Type B pancreatic cell (in vitro differentiated cells): ENCODE measurements at regions not wholly inside any gene's neighbourhood (a gene's known extent, or its start where the extent isn't known, plus 50 kb on each side); places are given as distances from the start of the nearest gene placed in this dataset.

ENCODE experiments used
- DNase-seq: peaks from one replicate; pipeline ENCODE4 v3.0.0; 2021; ENCODE audit warnings: mixed read lengths; ENCODE audit not compliant: unreplicated experiment; ENCODE audit errors: extremely low spot score
- H3K27ac Mint-ChIP-seq: 2 replicates; pipeline ENCODE4 v1.8.0; 2021; ENCODE audit warnings: mild to moderate bottlenecking, mixed read lengths
- H3K27me3 Mint-ChIP-seq: 2 replicates; pipeline ENCODE4 v1.8.0; 2021; ENCODE audit warnings: mixed read lengths
- H3K36me3 Mint-ChIP-seq: 2 replicates; pipeline ENCODE4 v1.8.0; 2021; ENCODE audit warnings: mixed read lengths
- H3K4me1 Mint-ChIP-seq: one replicate; pipeline ENCODE4 v1.8.0; 2021; ENCODE audit warnings: mixed read lengths; ENCODE audit not compliant: unreplicated experiment
- H3K4me3 Mint-ChIP-seq: 2 replicates; pipeline ENCODE4 v1.8.0; 2021; ENCODE audit warnings: mild to moderate bottlenecking, mixed read lengths
- H3K9me3 Mint-ChIP-seq: 2 replicates; pipeline ENCODE4 v1.8.0; 2021; ENCODE audit warnings: mixed read lengths
- TF ChIP-seq, protein P1 (sequence below): fragments of 200-600 bp; sonication (generic); conservative IDR thresholded peaks from 2 replicates; pipeline ENCODE4 v1.5.0; 2021; ENCODE audit warnings: antibody characterized with exemption, mild to moderate bottlenecking

- no peaks in the 10 kb centered on the region for H3K36me3 Mint-ChIP-seq
- DNase-seq, result no peak
- H3K4me3 Mint-ChIP-seq, result no peak overlapping the region
- H3K27me3 Mint-ChIP-seq, result peaks cover 6% of the 10 kb centered on the region
- H3K4me1 Mint-ChIP-seq, result no peaks in the 10 kb centered on the region
- H3K9me3 Mint-ChIP-seq, result no peaks in the 10 kb centered on the region
- TF ChIP-seq, protein P1, sequence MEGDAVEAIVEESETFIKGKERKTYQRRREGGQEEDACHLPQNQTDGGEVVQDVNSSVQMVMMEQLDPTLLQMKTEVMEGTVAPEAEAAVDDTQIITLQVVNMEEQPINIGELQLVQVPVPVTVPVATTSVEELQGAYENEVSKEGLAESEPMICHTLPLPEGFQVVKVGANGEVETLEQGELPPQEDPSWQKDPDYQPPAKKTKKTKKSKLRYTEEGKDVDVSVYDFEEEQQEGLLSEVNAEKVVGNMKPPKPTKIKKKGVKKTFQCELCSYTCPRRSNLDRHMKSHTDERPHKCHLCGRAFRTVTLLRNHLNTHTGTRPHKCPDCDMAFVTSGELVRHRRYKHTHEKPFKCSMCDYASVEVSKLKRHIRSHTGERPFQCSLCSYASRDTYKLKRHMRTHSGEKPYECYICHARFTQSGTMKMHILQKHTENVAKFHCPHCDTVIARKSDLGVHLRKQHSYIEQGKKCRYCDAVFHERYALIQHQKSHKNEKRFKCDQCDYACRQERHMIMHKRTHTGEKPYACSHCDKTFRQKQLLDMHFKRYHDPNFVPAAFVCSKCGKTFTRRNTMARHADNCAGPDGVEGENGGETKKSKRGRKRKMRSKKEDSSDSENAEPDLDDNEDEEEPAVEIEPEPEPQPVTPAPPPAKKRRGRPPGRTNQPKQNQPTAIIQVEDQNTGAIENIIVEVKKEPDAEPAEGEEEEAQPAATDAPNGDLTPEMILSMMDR, result no peak
- no peak overlapping the region for H3K27ac Mint-ChIP-seq
Observed at GRCh38 chr16:80489173-80489572, 51.6 kb upstream of the DYNLRB2 start.

DNA sequence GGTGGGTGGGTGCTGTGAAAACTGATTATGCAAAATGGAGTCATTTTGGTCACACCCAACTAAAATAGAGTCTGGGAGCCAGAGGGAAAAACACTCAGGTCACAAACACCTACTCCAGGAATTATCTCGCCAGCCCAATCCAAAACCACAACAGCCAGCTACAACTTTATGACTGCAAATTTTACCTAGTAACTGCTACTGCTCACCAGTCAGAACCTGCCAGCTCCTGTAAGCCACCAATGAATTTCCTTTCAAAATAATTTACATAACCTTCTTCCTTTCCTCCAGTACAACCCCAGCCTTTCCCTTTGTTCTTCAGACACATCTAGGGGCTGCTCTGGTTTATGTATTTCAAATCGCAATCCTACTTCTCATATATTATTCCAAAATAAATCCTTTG is 52.6 kb upstream of the DYNLRB2 start:
- no peak for DNase-seq
- Mint-ChIP-seq H3K4me3 (no peak overlapping the region), H3K27me3 (peaks cover 6% of the 10 kb centered on the region), H3K9me3 (no peaks in the 10 kb centered on the region), H3K27ac (no peak overlapping the region), H3K36me3 (no peaks in the 10 kb centered on the region), H3K4me1 (no peaks in the 10 kb centered on the region)
- TF ChIP-seq, protein P1, result no peak

DNA sequence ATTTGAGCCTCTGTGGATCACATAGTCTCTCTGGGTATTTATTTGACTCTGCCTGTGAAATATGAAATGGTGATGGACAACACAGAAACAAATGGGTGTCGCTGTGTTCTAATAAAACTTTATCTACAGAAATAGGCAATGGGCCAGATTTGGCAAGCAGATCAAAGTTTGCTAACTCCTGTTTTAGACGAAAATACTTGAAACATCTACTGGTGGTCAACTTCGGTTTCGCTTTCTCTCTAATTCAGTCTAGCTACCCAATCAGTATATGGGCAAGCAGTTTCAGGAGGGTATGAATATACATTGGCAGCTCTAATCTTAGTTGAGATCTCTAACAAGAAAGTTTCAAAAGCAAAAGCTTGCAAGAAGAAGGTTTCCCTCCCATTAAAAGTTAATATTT is 60.1 kb upstream of the DYNLRB2 start:
- Mint-ChIP-seq H3K27me3 (peaks cover 4% of the 10 kb centered on the region), H3K27ac (no peak overlapping the region), H3K9me3 (no peaks in the 10 kb centered on the region), H3K36me3 (no peaks in the 10 kb centered on the region), H3K4me3 (no peak overlapping the region), H3K4me1 (no peaks in the 10 kb centered on the region)
- DNase-seq, result no peak
- TF ChIP-seq, protein P1, result no peak

DNA sequence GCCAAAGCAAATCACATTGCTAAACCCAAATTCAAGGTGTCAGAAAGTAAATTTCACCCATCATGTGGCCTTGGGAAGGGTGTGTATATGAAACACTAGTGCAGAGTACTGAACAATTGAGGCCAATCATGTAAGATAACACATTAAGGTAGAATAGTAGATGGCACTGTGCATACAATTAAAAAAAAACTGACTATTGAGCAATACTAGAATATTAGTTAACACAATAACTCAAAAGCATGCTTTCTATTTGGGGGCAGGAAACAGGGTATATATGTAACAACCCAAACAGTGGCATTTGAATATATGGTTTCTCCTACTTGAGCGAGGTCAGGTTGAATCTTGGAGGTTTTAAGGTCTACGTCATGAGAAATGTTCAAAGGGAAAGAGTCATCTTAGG is 63.0 kb upstream of the DYNLRB2 start:
- no peaks in the 10 kb centered on the region for H3K36me3 Mint-ChIP-seq
- no peak overlapping the region for H3K4me3 Mint-ChIP-seq
- H3K27me3 Mint-ChIP-seq, result peaks cover 9% of the 10 kb centered on the region
- H3K4me1 Mint-ChIP-seq, result no peaks in the 10 kb centered on the region
- H3K9me3 Mint-ChIP-seq, result no peaks in the 10 kb centered on the region
- TF ChIP-seq, protein P1, result no peak
- no peak overlapping the region for H3K27ac Mint-ChIP-seq
- no peak for DNase-seq

- Mint-ChIP-seq H3K27ac (no peak overlapping the region), H3K4me1 (no peaks in the 10 kb centered on the region), H3K4me3 (no peak overlapping the region), H3K9me3 (no peaks in the 10 kb centered on the region), H3K36me3 (no peaks in the 10 kb centered on the region), H3K27me3 (peaks cover 31% of the 10 kb centered on the region)
- DNase-seq, result no peak
- TF ChIP-seq, protein P1, result no peak
Observed at GRCh38 chr16:80468029-80468428, 72.8 kb upstream of the DYNLRB2 start.
